ENCODE measurements at regions not wholly inside any gene's neighbourhood (a gene's known extent, or its start where the extent isn't known, plus 50 kb on each side); places are given as distances from the start of the nearest gene placed in this dataset.

- no peak for DNase-seq
Observed at GRCh38 chr15:62593681-62594399, 428.8 kb upstream of the C2CD4B start.

DNA sequence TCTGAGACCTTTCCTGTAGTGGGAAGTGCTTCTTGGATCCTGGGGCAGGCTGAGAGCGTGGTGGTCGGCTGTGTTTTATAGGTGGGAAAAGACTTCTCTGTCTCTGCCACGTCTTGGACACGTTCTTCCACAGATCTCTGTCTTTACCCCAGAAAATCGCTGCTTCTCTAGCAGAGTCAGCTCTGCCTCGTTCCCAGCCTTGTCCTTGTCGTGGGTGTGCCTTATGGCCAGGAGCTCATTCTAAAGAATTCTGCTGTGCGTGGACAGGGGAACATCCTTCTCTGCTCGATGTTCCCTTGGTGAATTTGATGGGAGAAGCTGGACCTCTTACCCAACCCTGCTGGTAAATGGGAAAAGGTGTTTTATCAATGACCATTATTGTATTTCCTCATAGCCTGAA is 433.1 kb upstream of the C2CD4B start:
- DNase-seq: no peak

DNA sequence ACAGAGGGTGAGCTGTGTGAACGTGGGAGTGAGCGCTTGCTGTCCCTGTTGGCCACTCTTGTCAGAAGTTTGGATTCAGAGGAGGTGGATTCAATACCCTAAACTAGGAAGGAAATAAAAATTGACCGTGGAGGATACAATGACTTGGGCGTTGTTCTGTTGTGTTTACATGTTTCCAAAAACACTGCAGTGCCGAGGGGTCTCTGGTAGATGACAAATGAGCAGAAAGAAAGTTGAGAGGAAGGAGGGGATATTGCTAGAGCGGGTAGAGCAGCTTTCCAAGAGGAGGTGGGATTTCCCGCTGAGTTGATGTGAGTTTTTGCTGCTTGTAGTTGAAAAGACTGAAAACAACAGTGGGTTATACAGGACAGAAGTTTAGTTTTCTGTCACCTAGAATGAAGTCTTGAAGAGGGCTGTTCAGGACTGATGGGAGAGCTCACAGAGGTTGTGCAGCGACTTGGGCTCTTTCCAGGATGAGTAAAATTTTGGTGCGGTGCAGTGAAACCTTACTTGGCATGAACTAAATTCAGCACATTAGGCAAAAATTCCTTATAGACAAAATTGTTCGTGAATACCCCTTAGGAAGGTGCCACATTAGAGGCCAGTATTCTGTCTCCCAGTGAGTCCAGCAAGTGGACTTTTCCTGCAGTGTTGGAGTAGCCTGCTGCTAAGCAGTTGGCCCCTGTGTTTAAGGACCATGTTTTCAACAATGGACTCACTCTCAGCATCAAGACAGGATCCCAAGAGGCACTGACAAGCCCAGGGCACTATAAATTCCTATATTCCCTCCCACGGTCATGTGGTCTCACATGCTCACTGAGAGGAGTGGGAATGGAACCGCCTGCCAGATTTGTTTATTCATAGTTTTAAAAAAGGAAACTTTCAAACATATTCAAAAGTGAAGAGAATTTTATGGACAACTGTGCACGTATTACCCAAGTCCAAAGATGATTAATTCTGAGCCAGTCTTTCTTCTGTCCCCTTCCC is 435.0 kb upstream of the C2CD4B start:
- DNase-seq: peak; percentile 39

- DNase-seq: no peak
Observed at GRCh38 chr15:62601777-62602545, 436.9 kb upstream of the C2CD4B start.

DNA sequence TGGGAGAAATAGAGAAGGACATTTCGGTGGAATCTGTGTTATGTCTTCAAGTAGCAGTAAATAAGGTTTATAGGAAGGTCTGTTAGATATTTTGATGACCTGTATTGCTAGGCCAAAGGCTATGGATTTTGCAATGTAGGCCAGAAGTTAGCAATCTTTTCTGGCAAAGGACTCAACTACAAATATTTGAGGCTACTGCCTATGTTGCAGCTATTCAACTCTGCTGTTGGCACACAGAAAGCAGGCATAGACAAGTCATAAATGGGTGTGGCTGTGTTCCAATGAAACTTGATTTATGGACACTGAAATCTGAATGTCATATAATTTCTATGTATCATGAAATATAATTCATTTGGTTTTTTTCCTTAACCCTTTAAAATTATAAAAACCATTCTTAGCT is 438.7 kb upstream of the C2CD4B start:
- DNase-seq: peak; percentile 85

GRCh38 chr15:62605282-62605681 is 437.3 kb upstream of the TPM1 start:
- DNase-seq: no peak

DNA sequence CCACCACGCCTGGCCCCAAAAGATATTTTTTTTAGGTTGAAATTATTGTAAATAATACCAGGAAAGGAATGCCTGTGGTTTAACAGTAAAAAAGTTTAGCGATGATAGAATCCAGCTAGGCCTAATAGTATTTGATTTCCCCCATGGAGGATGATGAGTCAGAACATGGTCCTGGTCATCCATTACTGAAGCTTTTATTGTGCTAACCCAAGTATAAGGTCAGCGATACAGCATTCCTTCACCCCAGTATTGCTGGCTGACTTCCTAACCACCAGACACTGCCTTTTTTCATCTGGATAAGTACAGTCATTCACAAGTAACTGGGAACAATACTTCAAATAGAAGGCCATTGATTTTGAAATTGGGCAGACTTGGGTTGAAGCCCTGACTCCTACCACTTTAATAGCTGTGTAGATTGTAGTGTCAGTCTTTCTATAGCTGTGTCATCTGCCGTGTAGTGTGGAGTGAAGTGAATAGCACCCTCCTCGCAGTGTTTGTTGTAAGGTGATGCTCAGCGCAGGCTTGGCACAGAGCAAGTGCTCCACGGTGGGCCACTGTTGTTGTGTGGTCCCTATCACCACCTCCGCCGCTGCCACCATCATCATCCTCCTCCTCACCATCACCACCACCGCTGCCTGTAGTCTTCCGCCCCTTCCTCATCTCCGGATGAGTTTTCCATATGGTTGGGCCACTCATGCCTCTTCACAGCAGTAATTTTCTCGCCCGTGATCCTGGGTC is 436.0 kb upstream of the TPM1 start:
- peak; percentile 100 for DNase-seq

- no peak for DNase-seq
Observed at GRCh38 chr15:62607114-62607462, 435.5 kb upstream of the TPM1 start.

DNA sequence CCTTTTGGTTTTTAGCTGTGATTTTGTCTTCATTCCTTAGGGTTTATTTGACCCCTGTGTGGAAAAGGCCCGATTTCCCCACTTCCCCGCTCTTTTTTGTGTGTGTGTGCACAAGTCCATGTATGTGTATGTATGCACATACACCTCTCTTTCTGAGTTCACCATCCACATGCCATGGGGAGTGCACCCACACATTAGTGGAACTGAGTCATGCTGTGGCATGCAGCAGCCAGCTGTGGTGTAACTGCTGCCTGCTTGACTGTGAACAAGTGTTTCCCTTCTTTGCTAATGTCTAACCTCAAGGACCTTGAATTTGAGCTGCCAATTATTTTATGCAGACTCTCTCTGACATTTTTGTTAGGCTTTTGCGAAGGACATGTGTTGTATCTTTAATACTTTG is 434.9 kb upstream of the TPM1 start:
- peak; percentile 60 for DNase-seq

GRCh38 chr15:62608369-62608768 is 434.2 kb upstream of the TPM1 start:
- DNase-seq: no peak

- no peak for DNase-seq
Observed at GRCh38 chr15:62610265-62610869, 432.2 kb upstream of the TPM1 start.

DNA sequence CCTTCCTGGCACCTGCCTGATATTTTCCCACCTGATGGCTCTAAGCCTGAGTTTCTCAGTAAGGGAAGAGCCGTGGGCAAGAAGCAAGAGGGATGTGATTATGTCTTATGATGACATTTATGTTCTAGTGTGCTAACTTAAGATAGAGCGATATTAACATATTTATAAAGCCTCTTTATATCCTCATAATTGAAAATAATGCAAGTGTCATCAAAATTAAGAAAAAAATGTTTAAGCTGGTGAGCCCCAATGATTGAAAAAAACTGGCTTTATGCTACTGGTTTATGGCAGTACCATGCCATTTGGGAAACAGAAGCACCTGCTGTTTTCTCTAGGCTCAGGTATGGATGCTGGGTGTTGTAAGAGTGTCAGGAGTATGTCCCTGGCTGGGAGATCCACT is 431.5 kb upstream of the TPM1 start:
- DNase-seq: no peak

DNA sequence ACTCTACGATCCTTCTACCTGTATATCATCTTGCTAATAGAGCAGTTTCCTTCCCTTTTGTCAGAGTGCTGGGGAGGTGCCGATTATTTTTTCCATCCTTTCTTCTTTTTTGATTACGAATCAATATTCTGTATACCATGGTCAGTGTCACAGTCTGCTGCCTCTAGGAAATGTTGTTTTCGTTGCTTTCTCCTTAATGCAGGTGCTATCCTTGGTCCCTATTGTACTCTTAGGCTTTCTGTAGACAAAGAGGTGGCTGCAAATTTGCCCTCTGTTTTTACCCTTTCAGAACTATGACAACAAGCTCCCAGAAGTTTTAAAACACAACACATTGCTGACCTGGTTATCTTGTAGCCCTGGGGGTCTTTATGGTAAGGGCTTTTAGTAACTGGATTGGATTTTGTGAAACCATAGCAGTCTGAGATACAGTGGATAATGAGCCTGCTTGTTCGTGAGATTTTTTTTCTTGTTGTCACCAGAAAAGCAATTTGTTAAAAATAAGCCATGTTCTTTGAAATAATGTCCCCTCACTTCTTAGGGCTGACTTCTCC is 430.3 kb upstream of the TPM1 start:
- no peak for DNase-seq

DNA sequence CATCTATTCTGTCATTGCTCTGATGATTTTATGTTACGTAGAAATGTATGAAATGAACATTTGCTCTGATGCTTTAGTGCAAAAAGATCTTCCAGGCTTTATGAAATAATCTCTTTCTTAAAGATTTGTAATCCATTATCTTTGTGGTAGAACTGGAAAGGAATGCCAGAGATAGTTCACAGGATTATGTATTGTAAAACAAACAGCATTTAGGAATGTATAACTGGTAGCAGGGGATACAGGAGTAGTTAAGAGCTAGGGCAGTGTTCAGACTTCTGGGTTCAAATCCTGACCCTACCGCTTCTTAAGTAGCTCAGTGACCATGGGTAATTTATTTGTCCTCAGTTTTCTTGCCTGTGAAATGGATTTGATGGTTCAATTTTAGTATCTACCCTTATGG is 429.8 kb upstream of the TPM1 start:
- no peak for DNase-seq

DNA sequence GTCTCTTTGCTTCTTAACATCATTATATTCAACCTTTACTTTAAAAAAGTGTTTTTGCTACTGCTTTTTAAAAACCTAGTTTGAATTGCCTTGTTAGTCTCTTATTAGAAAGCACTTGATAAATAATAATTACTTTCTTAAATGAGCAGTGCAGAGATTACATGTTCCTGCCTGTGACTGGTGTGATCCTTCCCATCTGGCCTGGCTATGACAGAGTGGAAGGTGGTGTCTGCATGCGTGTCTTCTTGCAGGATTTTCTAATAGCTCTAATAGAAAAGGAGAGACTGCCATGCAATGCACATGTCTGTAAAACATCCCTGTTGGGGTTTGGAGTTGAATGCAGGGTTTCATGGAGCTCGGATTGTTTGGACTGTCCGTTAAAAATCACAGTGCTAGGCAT is 425.8 kb upstream of the TPM1 start:
- no peak for DNase-seq

GRCh38 chr15:62617741-62618140 is 424.8 kb upstream of the TPM1 start:
- DNase-seq: no peak

- peak; percentile 94 for DNase-seq
Observed at GRCh38 chr15:62618432-62618831, 424.1 kb upstream of the TPM1 start.

DNA sequence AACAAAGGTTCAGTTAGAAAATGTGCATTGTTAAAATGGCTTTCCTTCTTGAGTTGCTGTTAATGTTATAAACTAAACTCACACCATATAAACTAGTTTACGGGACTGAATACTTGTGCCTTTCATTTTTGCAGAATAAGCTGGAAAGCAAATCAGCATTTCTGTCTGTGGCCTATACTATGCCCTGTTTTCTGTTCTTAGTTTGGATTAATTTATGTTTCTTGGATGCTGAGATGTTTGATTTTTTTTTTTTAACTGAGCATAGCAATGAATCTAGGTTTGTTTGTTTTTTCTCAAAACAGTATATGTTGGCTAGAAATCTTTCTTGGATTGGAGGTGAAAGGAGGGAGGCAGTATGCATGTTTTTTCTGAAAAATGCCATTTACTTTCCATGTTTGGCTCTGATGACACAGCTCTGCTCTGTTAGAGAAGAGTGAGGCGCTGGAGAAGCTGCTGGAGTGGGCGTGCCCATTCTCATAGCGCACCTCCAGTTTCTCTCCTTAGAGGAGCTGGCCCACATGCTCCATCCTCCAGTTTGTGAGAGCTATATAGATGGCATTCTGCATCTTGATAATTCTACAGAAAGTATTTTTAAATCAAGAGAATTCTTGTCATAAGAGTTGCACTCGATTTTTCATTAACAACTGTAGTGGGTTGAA is 423.6 kb upstream of the TPM1 start:
- DNase-seq: no peak

DNA sequence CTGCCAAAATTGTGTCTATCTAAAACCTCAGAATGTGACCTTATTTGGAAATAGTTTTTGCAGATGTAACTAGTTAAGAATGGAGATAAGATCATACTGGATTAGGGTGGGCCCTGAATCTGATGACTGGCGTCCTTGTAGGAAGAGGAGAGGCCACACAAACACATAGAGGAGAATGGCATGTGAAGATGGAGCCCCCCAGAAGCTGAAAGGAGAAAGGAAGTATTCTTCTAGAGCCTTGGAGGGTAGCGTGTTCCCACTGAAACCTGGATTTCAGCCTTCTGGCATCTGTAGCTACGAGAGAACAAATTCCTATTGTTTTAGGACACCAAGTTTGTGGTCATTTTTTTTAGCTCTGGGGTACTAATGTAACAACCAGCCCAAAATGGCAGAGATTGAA is 423.0 kb upstream of the TPM1 start:
- DNase-seq: peak; percentile 76

DNA sequence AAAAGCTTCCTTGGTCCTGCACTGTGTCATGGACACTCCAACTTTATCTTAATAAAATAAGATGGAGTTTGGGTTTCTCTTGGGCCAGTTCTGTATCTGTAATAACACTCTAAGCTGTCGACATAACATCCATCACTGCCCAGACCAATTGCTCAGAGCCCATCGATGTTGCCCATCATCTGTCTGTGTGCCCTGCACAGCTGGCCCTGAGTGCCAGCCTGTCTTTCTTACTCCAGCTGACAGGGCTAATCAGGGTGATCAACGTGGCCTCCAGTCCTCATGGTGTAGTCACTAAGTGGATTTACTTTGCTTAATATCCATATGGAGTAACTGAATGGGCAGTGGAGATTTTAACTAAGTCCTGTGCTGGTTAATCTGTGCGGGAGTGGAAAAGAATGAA is 419.8 kb upstream of the TPM1 start:
- DNase-seq: no peak
